H9 (cell line): ENCODE measurements at regions not wholly inside any gene's neighbourhood (a gene's known extent, or its start where the extent isn't known, plus 50 kb on each side); places are given as distances from the start of the nearest gene placed in this dataset.

Source experiments
- DNase-seq: peaks from one replicate; pipeline ENCODE4 v3.0.0-alpha.2; 2017
- H2AFZ ChIP-seq: one replicate; pipeline ENCODE4 v1.6.1; 2013; ENCODE audit warnings: mild to moderate bottlenecking, low read length, control low read depth, moderate library complexity
- H2AK5ac ChIP-seq: 2 replicates; pipeline ENCODE4 v1.6.1; 2013; ENCODE audit warnings: low read length, control low read depth, mixed read lengths; ENCODE audit not compliant: insufficient read length
- H2BK120ac ChIP-seq: one replicate; pipeline ENCODE4 v1.6.1; 2013; ENCODE audit warnings: low read depth, mild to moderate bottlenecking, low read length, control low read depth, inconsistent platforms; ENCODE audit not compliant: poor library complexity, severe bottlenecking
- H2BK12ac ChIP-seq: 2 replicates; pipeline ENCODE4 v1.6.1; 2013; ENCODE audit warnings: low read length, control low read depth, mixed read lengths, low read depth; ENCODE audit not compliant: insufficient read length
- H2BK15ac ChIP-seq: 2 replicates; pipeline ENCODE4 v1.6.1; 2013; ENCODE audit warnings: low read depth, low read length, control low read depth
- H2BK20ac ChIP-seq: one replicate; pipeline ENCODE4 v1.6.1; 2013; ENCODE audit warnings: low read depth, mild to moderate bottlenecking, low read length, control low read depth, inconsistent platforms; ENCODE audit not compliant: poor library complexity, severe bottlenecking
- H2BK5ac ChIP-seq: 2 replicates; pipeline ENCODE4 v1.6.1; 2013; ENCODE audit warnings: low read length, control low read depth, mixed read lengths; ENCODE audit not compliant: insufficient read length
- H3K14ac ChIP-seq: 2 replicates; pipeline ENCODE4 v1.6.1; 2013; ENCODE audit warnings: low read length, control low read depth; ENCODE audit not compliant: insufficient read depth
- H3K18ac ChIP-seq: 2 replicates; pipeline ENCODE4 v1.6.1; 2013; ENCODE audit warnings: low read depth, mild to moderate bottlenecking, mixed read lengths, low read length, control low read depth; ENCODE audit not compliant: insufficient read length
- H3K23ac ChIP-seq: 2 replicates; pipeline ENCODE4 v1.6.1; 2013; ENCODE audit warnings: low read length, control low read depth, mixed read lengths, low read depth; ENCODE audit not compliant: insufficient read length
- H3K23me2 ChIP-seq: 2 replicates; pipeline ENCODE4 v1.6.1; 2013; ENCODE audit warnings: low read depth, mild to moderate bottlenecking, mixed read lengths, low read length, control low read depth; ENCODE audit not compliant: insufficient read length, poor library complexity, severe bottlenecking
- H3K27ac ChIP-seq: 2 replicates; pipeline ENCODE4 v1.5.1; 2013; ENCODE audit warnings: low read length, control low read depth, mixed read lengths, low read depth; ENCODE audit not compliant: insufficient read length
- H3K27me3 ChIP-seq: 2 replicates; pipeline ENCODE4 v1.6.1; 2013; ENCODE audit warnings: low read length, control low read depth, inconsistent platforms; ENCODE audit not compliant: insufficient read depth
- H3K4ac ChIP-seq: 2 replicates; pipeline ENCODE4 v1.6.1; 2013; ENCODE audit warnings: low read depth, mild to moderate bottlenecking, control low read depth, inconsistent platforms, low read length, moderate library complexity
- H3K4me1 ChIP-seq: 2 replicates; pipeline ENCODE4 v1.6.1; 2013; ENCODE audit warnings: low read length, control low read depth, inconsistent platforms; ENCODE audit not compliant: insufficient read depth
- H3K4me2 ChIP-seq: 2 replicates; pipeline ENCODE4 v1.6.1; 2013; ENCODE audit warnings: low read length, control low read depth, mixed read lengths; ENCODE audit not compliant: insufficient read length, insufficient read depth
- H3K56ac ChIP-seq: 2 replicates; pipeline ENCODE4 v1.6.1; 2013; ENCODE audit warnings: low read depth, mild to moderate bottlenecking, mixed read lengths, low read length, control low read depth; ENCODE audit not compliant: insufficient read length
- H3K79me1 ChIP-seq: 2 replicates; pipeline ENCODE4 v1.6.1; 2013; ENCODE audit warnings: low read depth, mild to moderate bottlenecking, moderate library complexity, low read length, control low read depth, inconsistent platforms; ENCODE audit not compliant: insufficient read depth, poor library complexity, severe bottlenecking
- H3K79me2 ChIP-seq: 2 replicates; pipeline ENCODE4 v1.6.1; 2013; ENCODE audit warnings: low read length, control low read depth, inconsistent platforms; ENCODE audit not compliant: insufficient read depth
- H3K9ac ChIP-seq: 2 replicates; pipeline ENCODE4 v1.6.1; 2013; ENCODE audit warnings: low read length, control low read depth, mixed read lengths; ENCODE audit not compliant: insufficient read length; ENCODE audit errors: extremely low read depth
- H3K9me3 ChIP-seq: one replicate; pipeline ENCODE4 v1.6.1; 2013; ENCODE audit warnings: low read depth, low read length, inconsistent platforms; ENCODE audit not compliant: control insufficient read depth
- H3T11ph ChIP-seq: one replicate; pipeline ENCODE4 v1.6.1; 2013; ENCODE audit warnings: mild to moderate bottlenecking, low read length, control low read depth, inconsistent platforms
- H4K20me1 ChIP-seq: one replicate; pipeline ENCODE4 v1.6.1; 2013; ENCODE audit not compliant: control insufficient read depth, insufficient read length, insufficient read depth
- H4K5ac ChIP-seq: 2 replicates; pipeline ENCODE4 v1.6.1; 2013; ENCODE audit warnings: low read depth, mild to moderate bottlenecking, mixed read lengths, low read length, control low read depth; ENCODE audit not compliant: insufficient read length
- H4K8ac ChIP-seq: replicated peaks from 2 replicates; pipeline ENCODE4 v1.6.1; 2013; ENCODE audit warnings: low read length, control low read depth, mixed read lengths, low read depth; ENCODE audit not compliant: insufficient read length
- H4K91ac ChIP-seq: 2 replicates; pipeline ENCODE4 v1.6.1; 2013; ENCODE audit warnings: low read depth, mild to moderate bottlenecking, moderate library complexity, mixed read lengths, low read length, control low read depth; ENCODE audit not compliant: insufficient read length
- H3K27ac Mint-ChIP-seq, 3 experiments: 2 replicates in 2 of 3; 3 replicates in 1 of 3; pipeline ENCODE4 v1.8.0; 2020 to 2021; ENCODE audit warnings: mixed read lengths in 3 of 3, mild to moderate bottlenecking in 1 of 3, moderate library complexity in 1 of 3
- H3K27me3 Mint-ChIP-seq: 2 replicates; pipeline ENCODE4 v1.8.0; 2021; ENCODE audit warnings: low read depth, mild to moderate bottlenecking, moderate library complexity, mixed read lengths
- H3K36me3 Mint-ChIP-seq, 3 experiments: 2 replicates in 2 of 3; 3 replicates in 1 of 3; pipeline ENCODE4 v1.8.0; 2020 to 2021; ENCODE audit warnings: low read depth in 3 of 3, mixed read lengths in 3 of 3; ENCODE audit not compliant: insufficient read depth in 1 of 3
- H3K4me1 Mint-ChIP-seq, 2 experiments: 2 replicates each; pipeline ENCODE4 v1.8.0; 2020; ENCODE audit warnings: mixed read lengths in 2 of 2
- H3K4me3 Mint-ChIP-seq, 2 experiments: 2 replicates in 1 of 2; 3 replicates in 1 of 2; pipeline ENCODE4 v1.8.0; 2020 to 2021; ENCODE audit warnings: mild to moderate bottlenecking in 2 of 2, mixed read lengths in 2 of 2, moderate library complexity in 1 of 2
- H3K9me3 Mint-ChIP-seq, 2 experiments: 2 replicates in 1 of 2; 3 replicates in 1 of 2; pipeline ENCODE4 v1.8.0; 2020; ENCODE audit warnings: mild to moderate bottlenecking in 2 of 2, mixed read lengths in 2 of 2, moderate library complexity in 1 of 2
- CTCF ChIP-seq: fragments of 200-600 bp; sonication (generic); conservative IDR thresholded peaks from 3 replicates; pipeline ENCODE4 v1.8.0; 2021; ENCODE audit warnings: antibody characterized with exemption, mild to moderate bottlenecking
- WGBS: extraction: QIAGEN DNeasy Blood & Tissue Kit; methylation state at CpG from one replicate; pipeline ENCODE4 v1.1.7; 2013; ENCODE audit warnings: missing lambda C conversion rate, low lambda C conversion rate, mixed read lengths; ENCODE audit not compliant: insufficient read length; ENCODE audit errors: extremely low coverage; 5-methylcytosine and 5-hydroxymethylcytosine counted together

- H3K56ac ChIP-seq: no peak overlapping the region
- H2AFZ ChIP-seq: no peak overlapping the region
- H3K27me3 ChIP-seq: no peaks in the 10 kb centered on the region
- no peaks in the 10 kb centered on the region for H4K20me1 ChIP-seq
- no peak overlapping the region for H4K91ac ChIP-seq
- H2BK12ac ChIP-seq: no peak overlapping the region
- H2BK120ac ChIP-seq: no peak overlapping the region
- H3K27ac Mint-ChIP-seq: no peak overlapping the region
- WGBS: no CpG with 5 or more reads among the region's 2 CpGs
- no peak overlapping the region for H4K8ac ChIP-seq
- H3T11ph ChIP-seq: no peak overlapping the region
- H3K79me2 ChIP-seq: no peaks in the 10 kb centered on the region
- no peak overlapping the region for H3K4me2 ChIP-seq
- H3K4me1 ChIP-seq: no peaks in the 10 kb centered on the region
- DNase-seq: no peak
- no peaks in the 10 kb centered on the region for H3K27me3 Mint-ChIP-seq
- no peak overlapping the region for H3K9ac ChIP-seq
- H3K9me3 ChIP-seq: no peaks in the 10 kb centered on the region
- H3K23me2 ChIP-seq: no peaks in the 10 kb centered on the region
- H2AK5ac ChIP-seq: no peak overlapping the region
- no peak overlapping the region for H3K4ac ChIP-seq
- H3K27ac ChIP-seq: no peak overlapping the region
- no peak overlapping the region for H3K14ac ChIP-seq
- no peak overlapping the region for H3K4me3 Mint-ChIP-seq
- no peaks in the 10 kb centered on the region for H3K79me1 ChIP-seq
- no peaks in the 10 kb centered on the region for H3K4me1 Mint-ChIP-seq
- H3K18ac ChIP-seq: no peak overlapping the region
- H3K36me3 Mint-ChIP-seq: peaks cover 0 to 4% (median 2%) of the 10 kb centered on the region in 3 experiments; a peak in 2 of 7 replicates
- no peak overlapping the region for H4K5ac ChIP-seq
- H2BK15ac ChIP-seq: no peak overlapping the region
- H3K9me3 Mint-ChIP-seq: peaks cover 2 to 13% of the 10 kb centered on the region in 2 experiments; a peak in 4 of 5 replicates
- no peak overlapping the region for H2BK5ac ChIP-seq
- H3K23ac ChIP-seq: no peak overlapping the region
- no peak for TF ChIP-seq CTCF
- H2BK20ac ChIP-seq: no peak overlapping the region
Observed at GRCh38 chr3:3237979-3238378, 58.5 kb upstream of the CRBN start.
